ENCODE measurements at regions not wholly inside any gene's neighbourhood (a gene's known extent, or its start where the extent isn't known, plus 50 kb on each side); places are given as distances from the start of the nearest gene placed in this dataset.

- TF ChIP-seq EZH2phosphoT487 (conservative IDR thresholded peaks at IDR 0.05; ENCODE audit: low read length): no peak
- Histone ChIP-seq H2AFZ (ENCODE audit: low read depth, low read length, severe bottlenecking) (no peak overlapping the region), H3K4me2 (ENCODE audit: low read depth, low read length, poor library complexity, severe bottlenecking) (no peak overlapping the region), H4K20me1 (ENCODE audit: low read depth, low read length) (no peaks in the 10 kb centered on the region), H3F3A (ENCODE audit: insufficient read depth) (no peaks in the 10 kb centered on the region), H3K27me3 (ENCODE audit: low read length) (no peaks in the 10 kb centered on the region), H3K36me3 (ENCODE audit: low read length) (no peaks in the 10 kb centered on the region), H3K79me2 (ENCODE audit: insufficient read depth, low read length) (no peaks in the 10 kb centered on the region), H3K9me2 (replicated peaks; ENCODE audit: insufficient read depth, low read length) (no peaks in the 10 kb centered on the region; the same call in 1 of the 2 replicates), H3K9me3 (ENCODE audit: insufficient read depth, low read length) (no peaks in the 10 kb centered on the region), H3K4me3 (ENCODE audit: insufficient read depth, low read length, poor library complexity, severe bottlenecking) (no peak overlapping the region), H3K27ac (ENCODE audit: low read depth, low read length) (no peak overlapping the region), H3K9ac (ENCODE audit: low read length) (no peak overlapping the region)
Measured at GRCh38 chr2:65700004-65700651, 267.7 kb upstream of the SPRED2 start.

- Histone ChIP-seq H3K79me2 (ENCODE audit: insufficient read depth, low read length) (no peaks in the 10 kb centered on the region), H3K4me3 (ENCODE audit: insufficient read depth, low read length, poor library complexity, severe bottlenecking) (no peak overlapping the region), H3K27me3 (ENCODE audit: low read length) (no peaks in the 10 kb centered on the region), H2AFZ (ENCODE audit: low read depth, low read length, severe bottlenecking) (no peak overlapping the region), H3F3A (ENCODE audit: insufficient read depth) (no peaks in the 10 kb centered on the region), H3K4me2 (ENCODE audit: low read depth, low read length, poor library complexity, severe bottlenecking) (no peak overlapping the region), H4K20me1 (ENCODE audit: low read depth, low read length) (no peaks in the 10 kb centered on the region), H3K36me3 (ENCODE audit: low read length) (no peaks in the 10 kb centered on the region), H3K9ac (ENCODE audit: low read length) (no peak overlapping the region), H3K9me2 (replicated peaks; ENCODE audit: insufficient read depth, low read length) (no peaks in the 10 kb centered on the region), H3K27ac (ENCODE audit: low read depth, low read length) (no peak overlapping the region), H3K9me3 (ENCODE audit: insufficient read depth, low read length) (no peaks in the 10 kb centered on the region)
- TF ChIP-seq CTCF (IDR thresholded peaks at IDR 0.05; ENCODE audit: insufficient read depth, low read length, poor library complexity, severe bottlenecking): no peak
- no peak for TF ChIP-seq EZH2phosphoT487 (conservative IDR thresholded peaks at IDR 0.05; ENCODE audit: low read length)
Measured at GRCh38 chr2:65691816-65692215, 259.4 kb upstream of the SPRED2 start.

GRCh38 chr2:65688141-65688886, 255.9 kb upstream of the SPRED2 start:
- Histone ChIP-seq H2AFZ (ENCODE audit: low read depth, low read length, severe bottlenecking) (no peak overlapping the region), H3F3A (ENCODE audit: insufficient read depth) (no peaks in the 10 kb centered on the region), H3K36me3 (ENCODE audit: low read length) (no peaks in the 10 kb centered on the region), H3K9me3 (ENCODE audit: insufficient read depth, low read length) (no peaks in the 10 kb centered on the region), H4K20me1 (ENCODE audit: low read depth, low read length) (no peaks in the 10 kb centered on the region), H3K79me2 (ENCODE audit: insufficient read depth, low read length) (no peaks in the 10 kb centered on the region), H3K4me3 (ENCODE audit: insufficient read depth, low read length, poor library complexity, severe bottlenecking) (no peak overlapping the region), H3K9ac (ENCODE audit: low read length) (no peak overlapping the region), H3K4me2 (ENCODE audit: low read depth, low read length, poor library complexity, severe bottlenecking) (no peak overlapping the region), H3K9me2 (replicated peaks; ENCODE audit: insufficient read depth, low read length) (no peaks in the 10 kb centered on the region), H3K27ac (ENCODE audit: low read depth, low read length) (no peak overlapping the region), H3K27me3 (ENCODE audit: low read length) (no peaks in the 10 kb centered on the region)
- TF ChIP-seq CTCF (IDR thresholded peaks at IDR 0.05; ENCODE audit: insufficient read depth, low read length, poor library complexity, severe bottlenecking): no peak
- no peak for TF ChIP-seq EZH2phosphoT487 (conservative IDR thresholded peaks at IDR 0.05; ENCODE audit: low read length)

GRCh38 chr2:65687614-65688013, 255.2 kb upstream of the SPRED2 start:
- H3K27me3 ChIP-seq (ENCODE audit: low read length): no peaks in the 10 kb centered on the region
- no peaks in the 10 kb centered on the region for H3K36me3 ChIP-seq (ENCODE audit: low read length)
- H3F3A ChIP-seq (ENCODE audit: insufficient read depth): no peaks in the 10 kb centered on the region
- H3K4me3 ChIP-seq (ENCODE audit: insufficient read depth, low read length, poor library complexity, severe bottlenecking): no peak overlapping the region
- H3K4me2 ChIP-seq (ENCODE audit: low read depth, low read length, poor library complexity, severe bottlenecking): no peak overlapping the region
- no peak overlapping the region for H2AFZ ChIP-seq (ENCODE audit: low read depth, low read length, severe bottlenecking)
- H3K9me2 ChIP-seq (replicated peaks; ENCODE audit: insufficient read depth, low read length): no peaks in the 10 kb centered on the region
- H3K9me3 ChIP-seq (ENCODE audit: insufficient read depth, low read length): no peaks in the 10 kb centered on the region
- no peak overlapping the region for H3K9ac ChIP-seq (ENCODE audit: low read length)
- no peak for TF ChIP-seq EZH2phosphoT487 (conservative IDR thresholded peaks at IDR 0.05; ENCODE audit: low read length)
- TF ChIP-seq CTCF (IDR thresholded peaks at IDR 0.05; ENCODE audit: insufficient read depth, low read length, poor library complexity, severe bottlenecking): no peak
- no peaks in the 10 kb centered on the region for H4K20me1 ChIP-seq (ENCODE audit: low read depth, low read length)
- no peaks in the 10 kb centered on the region for H3K79me2 ChIP-seq (ENCODE audit: insufficient read depth, low read length)
- no peak overlapping the region for H3K27ac ChIP-seq (ENCODE audit: low read depth, low read length)
